Trophoblast cell (in vitro differentiated cells and primary cell): ENCODE measurements at regions not wholly inside any gene's neighbourhood (a gene's known extent, or its start where the extent isn't known, plus 50 kb on each side); places are given as distances from the start of the nearest gene placed in this dataset.

Experiments used
- DNase-seq, 2 donors: peaks; one replicate each; pipeline ENCODE4 v3.0.0-alpha.2; 2016
- H2AFZ ChIP-seq: 2 replicates; pipeline ENCODE4 v1.6.1; 2013; ENCODE audit warnings: low read length, moderate library complexity, mild to moderate bottlenecking; ENCODE audit not compliant: insufficient read depth, poor library complexity
- H2AK5ac ChIP-seq: 2 replicates; pipeline ENCODE4 v1.6.1; 2013; ENCODE audit warnings: mild to moderate bottlenecking, low read length
- H2BK120ac ChIP-seq: 2 replicates; pipeline ENCODE4 v1.6.1; 2013; ENCODE audit warnings: low read length, mild to moderate bottlenecking, moderate library complexity; ENCODE audit not compliant: insufficient read depth, poor library complexity
- H2BK12ac ChIP-seq: 2 replicates; pipeline ENCODE4 v1.6.1; 2013; ENCODE audit warnings: mild to moderate bottlenecking, low read length, moderate library complexity
- H2BK5ac ChIP-seq: 2 replicates; pipeline ENCODE4 v1.6.1; 2013; ENCODE audit warnings: low read length, low read depth, moderate library complexity, mild to moderate bottlenecking; ENCODE audit not compliant: poor library complexity
- H3K14ac ChIP-seq: 2 replicates; pipeline ENCODE4 v1.6.1; 2013; ENCODE audit warnings: mild to moderate bottlenecking, low read length
- H3K18ac ChIP-seq: 2 replicates; pipeline ENCODE4 v1.6.1; 2013; ENCODE audit warnings: mild to moderate bottlenecking, low read length
- H3K23ac ChIP-seq: 2 replicates; pipeline ENCODE4 v1.6.1; 2013; ENCODE audit warnings: low read length
- H3K27ac ChIP-seq: 2 replicates; pipeline ENCODE4 v1.5.1; 2013; ENCODE audit warnings: low read depth, mild to moderate bottlenecking, inconsistent platforms, low read length, moderate library complexity
- H3K27me3 ChIP-seq: 2 replicates; pipeline ENCODE4 v1.6.1; 2013; ENCODE audit warnings: inconsistent platforms, mild to moderate bottlenecking, low read length, moderate library complexity; ENCODE audit not compliant: insufficient read depth
- H3K36me3 ChIP-seq, 2 experiments: 1 replicate in 1 of 2; 2 replicates in 1 of 2; pipeline ENCODE4 v1.6.1; 2013; ENCODE audit warnings: low read length in 2 of 2, mild to moderate bottlenecking in 2 of 2, moderate library complexity in 1 of 2; ENCODE audit not compliant: insufficient read depth in 2 of 2, control insufficient read depth in 1 of 2
- H3K4ac ChIP-seq: 2 replicates; pipeline ENCODE4 v1.6.1; 2013; ENCODE audit warnings: low read depth, mild to moderate bottlenecking, low read length, moderate library complexity
- H3K4me1 ChIP-seq, 2 experiments: 1 replicate in 1 of 2; 2 replicates in 1 of 2; pipeline ENCODE4 v1.6.1; 2013; ENCODE audit warnings: low read length in 2 of 2, mild to moderate bottlenecking in 2 of 2, moderate library complexity in 1 of 2; ENCODE audit not compliant: insufficient read depth in 2 of 2, control insufficient read depth in 1 of 2
- H3K4me2 ChIP-seq: 2 replicates; pipeline ENCODE4 v1.6.1; 2013; ENCODE audit warnings: inconsistent platforms, mild to moderate bottlenecking, low read length, moderate library complexity
- H3K4me3 ChIP-seq: 2 replicates; pipeline ENCODE4 v1.5.1; 2013; ENCODE audit warnings: mild to moderate bottlenecking, low read depth, low read length, inconsistent platforms
- H3K79me1 ChIP-seq: one replicate; pipeline ENCODE4 v1.6.1; 2013; ENCODE audit warnings: low read length
- H3K79me2 ChIP-seq: 2 replicates; pipeline ENCODE4 v1.6.1; 2013; ENCODE audit warnings: low read length, mild to moderate bottlenecking; ENCODE audit not compliant: control insufficient read depth, insufficient read depth, poor library complexity
- H3K9ac ChIP-seq: 2 replicates; pipeline ENCODE4 v1.6.1; 2013; ENCODE audit warnings: mild to moderate bottlenecking, low read length
- H3K9me3 ChIP-seq: 2 replicates; pipeline ENCODE4 v1.6.1; 2013; ENCODE audit warnings: low read depth, mild to moderate bottlenecking, control low read depth, inconsistent platforms, low read length; ENCODE audit not compliant: insufficient read depth
- H4K12ac ChIP-seq: 2 replicates; pipeline ENCODE4 v1.6.1; 2013; ENCODE audit warnings: low read depth, mild to moderate bottlenecking, low read length, moderate library complexity
- H4K8ac ChIP-seq: 2 replicates; pipeline ENCODE4 v1.6.1; 2013; ENCODE audit warnings: low read depth, mild to moderate bottlenecking, low read length, moderate library complexity
- H4K91ac ChIP-seq: one replicate; pipeline ENCODE4 v1.6.1; 2013; ENCODE audit warnings: low read depth, mild to moderate bottlenecking, low read length, moderate library complexity
- WGBS: extraction: QIAGEN DNeasy Blood & Tissue Kit; methylation state at CpG from one replicate; pipeline ENCODE4 v1.1.7; 2013; ENCODE audit warnings: missing lambda C conversion rate; ENCODE audit not compliant: insufficient read length, insufficient coverage; ENCODE audit errors: extremely low coverage; 5-methylcytosine and 5-hydroxymethylcytosine counted together

DNA sequence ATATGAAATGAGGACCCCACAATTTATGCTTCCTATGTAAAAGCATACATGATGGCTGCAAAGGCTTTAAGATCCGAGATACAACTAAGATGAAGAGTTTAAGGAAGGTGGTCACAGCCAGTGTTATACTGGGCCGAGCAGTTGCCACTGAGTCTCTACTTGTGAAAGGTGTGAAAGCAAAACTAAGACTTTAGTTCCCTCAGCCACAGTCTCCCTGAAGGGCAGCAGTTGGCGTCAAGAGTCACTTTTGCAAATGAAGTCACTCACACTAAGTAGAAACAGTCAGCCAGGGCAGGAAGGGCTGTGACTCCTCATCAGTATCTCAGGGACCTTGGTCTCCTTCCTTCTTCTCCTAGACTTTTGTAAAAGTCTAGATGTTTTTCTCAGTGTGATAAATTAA is 191.6 kb upstream of the MCHR2 start:
- WGBS, result no CpG with 5 or more reads among the region's 3 CpGs
- Histone ChIP-seq H3K36me3 (no peaks in the 10 kb centered on the region), H3K4me2 (no peak overlapping the region), H2BK5ac (no peak overlapping the region), H2AK5ac (no peak overlapping the region), H2BK12ac (no peak overlapping the region), H2BK120ac (no peak overlapping the region), H3K9me3 (no peaks in the 10 kb centered on the region), H3K79me2 (peaks cover 1% of the 10 kb centered on the region), H4K8ac (no peak overlapping the region), H3K23ac (no peak overlapping the region), H3K27ac (no peak overlapping the region), H4K12ac (no peak overlapping the region), H3K79me1 (no peaks in the 10 kb centered on the region), H3K14ac (no peak overlapping the region), H3K4me1 (no peaks in the 10 kb centered on the region), H3K4me3 (no peak overlapping the region), H3K18ac (no peak overlapping the region), H3K27me3 (no peaks in the 10 kb centered on the region), H3K9ac (no peak overlapping the region), H3K4ac (no peak overlapping the region), H2AFZ (no peak overlapping the region), H4K91ac (no peak overlapping the region)
- no peak for DNase-seq

- Histone ChIP-seq H2AK5ac (no peak overlapping the region), H3K9me3 (no peaks in the 10 kb centered on the region), H3K9ac (no peak overlapping the region), H2BK12ac (no peak overlapping the region), H2BK5ac (no peak overlapping the region), H3K4me2 (no peak overlapping the region), H4K12ac (no peak overlapping the region), H2BK120ac (no peak overlapping the region), H3K4me3 (no peak overlapping the region), H3K4ac (no peak overlapping the region), H3K18ac (no peak overlapping the region), H3K4me1 (no peaks in the 10 kb centered on the region), H3K27ac (no peak overlapping the region), H2AFZ (no peak overlapping the region), H3K79me1 (no peaks in the 10 kb centered on the region), H3K79me2 (peaks cover 1% of the 10 kb centered on the region), H3K14ac (no peak overlapping the region), H4K91ac (no peak overlapping the region), H3K36me3 (no peaks in the 10 kb centered on the region), H4K8ac (no peak overlapping the region), H3K23ac (no peak overlapping the region), H3K27me3 (no peaks in the 10 kb centered on the region)
- no CpG with 5 or more reads among the region's 3 CpGs for WGBS
- DNase-seq, result no peak
Measured at GRCh38 chr6:100184473-100184872, 190.4 kb upstream of the MCHR2 start.

- Histone ChIP-seq H3K9ac (no peak overlapping the region), H3K18ac (no peak overlapping the region), H4K8ac (no peak overlapping the region), H2AFZ (no peak overlapping the region), H3K4me1 (peaks cover under 1 to 1% of the 10 kb centered on the region in 2 experiments), H3K27ac (no peak overlapping the region), H4K91ac (no peak overlapping the region), H2BK12ac (no peak overlapping the region), H3K14ac (no peak overlapping the region), H3K79me1 (peaks cover 3% of the 10 kb centered on the region), H2BK120ac (no peak overlapping the region), H3K4me3 (no peak overlapping the region), H4K12ac (no peak overlapping the region), H3K4ac (no peak overlapping the region), H3K79me2 (peaks cover 1% of the 10 kb centered on the region), H3K9me3 (no peaks in the 10 kb centered on the region), H3K4me2 (no peak overlapping the region), H2AK5ac (no peak overlapping the region), H2BK5ac (no peak overlapping the region), H3K36me3 (no peaks in the 10 kb centered on the region), H3K27me3 (no peaks in the 10 kb centered on the region), H3K23ac (no peak overlapping the region)
- DNase-seq, result no peak
- no CpG with 5 or more reads among the region's 1 CpG for WGBS
Measured at GRCh38 chr6:100182313-100182712, 188.3 kb upstream of the MCHR2 start.

DNA sequence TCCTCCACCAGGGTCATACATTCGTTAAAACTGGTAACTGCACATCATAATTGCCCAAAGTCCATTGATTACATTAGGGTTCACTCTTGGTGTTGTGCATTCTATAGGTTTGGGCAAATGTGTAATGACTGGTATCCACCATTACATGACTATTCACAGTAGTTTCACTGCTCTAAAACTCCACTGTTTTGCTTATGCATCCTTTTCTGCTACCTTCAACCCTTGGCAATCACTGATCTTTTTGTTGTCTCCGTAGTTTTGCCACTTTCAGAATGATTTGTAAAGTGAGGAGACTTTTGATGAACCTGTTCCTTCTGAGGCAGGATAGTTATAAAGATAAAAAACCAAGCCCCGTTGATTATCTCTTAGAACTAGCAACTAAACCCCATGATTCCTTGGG is 187.3 kb upstream of the MCHR2 start:
- H3K14ac ChIP-seq, result no peak overlapping the region
- peaks cover under 1% of the 10 kb centered on the region for H3K79me2 ChIP-seq
- no peak overlapping the region for H3K4ac ChIP-seq
- H3K23ac ChIP-seq, result no peak overlapping the region
- H2AK5ac ChIP-seq, result no peak overlapping the region
- no peaks in the 10 kb centered on the region for H3K27me3 ChIP-seq
- H2BK5ac ChIP-seq, result no peak overlapping the region
- DNase-seq, result no peak
- no peak overlapping the region for H4K12ac ChIP-seq
- no peak overlapping the region for H4K91ac ChIP-seq
- no peaks in the 10 kb centered on the region for H3K9me3 ChIP-seq
- no peak overlapping the region for H2BK12ac ChIP-seq
- H3K4me3 ChIP-seq, result no peak overlapping the region
- no peak overlapping the region for H4K8ac ChIP-seq
- H3K4me2 ChIP-seq, result no peak overlapping the region
- H3K9ac ChIP-seq, result no peak overlapping the region
- H3K36me3 ChIP-seq, result no peaks in the 10 kb centered on the region
- no peak overlapping the region for H3K18ac ChIP-seq
- H3K4me1 ChIP-seq, result peaks cover 4 to 6% of the 10 kb centered on the region in 2 experiments
- H2AFZ ChIP-seq, result no peak overlapping the region
- peaks cover 3% of the 10 kb centered on the region for H3K79me1 ChIP-seq
- no peak overlapping the region for H2BK120ac ChIP-seq
- no peak overlapping the region for H3K27ac ChIP-seq
- no CpG with 5 or more reads among the region's 3 CpGs for WGBS
